C4-2B (cell line): ENCODE measurements at regions not wholly inside any gene's neighbourhood (a gene's known extent, or its start where the extent isn't known, plus 50 kb on each side); places are given as distances from the start of the nearest gene placed in this dataset.

Experiments used
- ZFX ChIP-seq: fragments of 450-650 bp; IDR thresholded peaks from 2 replicates; pipeline ENCODE4 v1.6.1; 2017
- TF ChIP-seq, protein P1 (sequence below): fragments of 450-650 bp; conservative IDR thresholded peaks from 2 replicates; pipeline ENCODE4 v1.5.1; 2017; ENCODE audit warnings: mild to moderate bottlenecking

DNA sequence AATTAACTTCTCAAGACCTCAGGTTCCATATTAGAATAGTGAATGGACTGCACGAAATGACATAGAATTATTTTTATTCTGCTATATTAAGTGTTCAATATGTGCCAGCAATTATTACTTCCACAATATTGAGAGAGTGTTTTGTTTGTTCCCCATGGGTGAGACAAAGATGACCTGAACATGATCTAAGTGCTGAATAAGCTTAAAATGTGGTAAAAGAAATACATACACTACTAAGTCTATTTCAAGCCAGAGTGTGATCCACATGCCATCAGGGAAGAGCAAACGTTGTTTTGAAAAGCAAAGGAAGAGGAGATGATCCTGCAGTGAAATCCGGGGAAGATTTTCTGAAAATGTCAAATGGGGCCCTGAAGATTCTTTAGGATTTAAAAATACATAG lies 59.8 kb upstream of the RUNX1 start:
- TF ChIP-seq, protein P1, sequence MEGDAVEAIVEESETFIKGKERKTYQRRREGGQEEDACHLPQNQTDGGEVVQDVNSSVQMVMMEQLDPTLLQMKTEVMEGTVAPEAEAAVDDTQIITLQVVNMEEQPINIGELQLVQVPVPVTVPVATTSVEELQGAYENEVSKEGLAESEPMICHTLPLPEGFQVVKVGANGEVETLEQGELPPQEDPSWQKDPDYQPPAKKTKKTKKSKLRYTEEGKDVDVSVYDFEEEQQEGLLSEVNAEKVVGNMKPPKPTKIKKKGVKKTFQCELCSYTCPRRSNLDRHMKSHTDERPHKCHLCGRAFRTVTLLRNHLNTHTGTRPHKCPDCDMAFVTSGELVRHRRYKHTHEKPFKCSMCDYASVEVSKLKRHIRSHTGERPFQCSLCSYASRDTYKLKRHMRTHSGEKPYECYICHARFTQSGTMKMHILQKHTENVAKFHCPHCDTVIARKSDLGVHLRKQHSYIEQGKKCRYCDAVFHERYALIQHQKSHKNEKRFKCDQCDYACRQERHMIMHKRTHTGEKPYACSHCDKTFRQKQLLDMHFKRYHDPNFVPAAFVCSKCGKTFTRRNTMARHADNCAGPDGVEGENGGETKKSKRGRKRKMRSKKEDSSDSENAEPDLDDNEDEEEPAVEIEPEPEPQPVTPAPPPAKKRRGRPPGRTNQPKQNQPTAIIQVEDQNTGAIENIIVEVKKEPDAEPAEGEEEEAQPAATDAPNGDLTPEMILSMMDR: no peak
- no peak for TF ChIP-seq ZFX
